NCI-H2196 treated with DMSO at 0.1 percent for 48 hours (cell line): ENCODE measurements at regions not wholly inside any gene's neighbourhood (a gene's known extent, or its start where the extent isn't known, plus 50 kb on each side); places are given as distances from the start of the nearest gene placed in this dataset.

Source experiments
- DNase-seq: peaks from one replicate; lab custom pipeline; 2025; ENCODE audit not compliant: unreplicated experiment; lab: John Stamatoyannopoulos, UW

DNA sequence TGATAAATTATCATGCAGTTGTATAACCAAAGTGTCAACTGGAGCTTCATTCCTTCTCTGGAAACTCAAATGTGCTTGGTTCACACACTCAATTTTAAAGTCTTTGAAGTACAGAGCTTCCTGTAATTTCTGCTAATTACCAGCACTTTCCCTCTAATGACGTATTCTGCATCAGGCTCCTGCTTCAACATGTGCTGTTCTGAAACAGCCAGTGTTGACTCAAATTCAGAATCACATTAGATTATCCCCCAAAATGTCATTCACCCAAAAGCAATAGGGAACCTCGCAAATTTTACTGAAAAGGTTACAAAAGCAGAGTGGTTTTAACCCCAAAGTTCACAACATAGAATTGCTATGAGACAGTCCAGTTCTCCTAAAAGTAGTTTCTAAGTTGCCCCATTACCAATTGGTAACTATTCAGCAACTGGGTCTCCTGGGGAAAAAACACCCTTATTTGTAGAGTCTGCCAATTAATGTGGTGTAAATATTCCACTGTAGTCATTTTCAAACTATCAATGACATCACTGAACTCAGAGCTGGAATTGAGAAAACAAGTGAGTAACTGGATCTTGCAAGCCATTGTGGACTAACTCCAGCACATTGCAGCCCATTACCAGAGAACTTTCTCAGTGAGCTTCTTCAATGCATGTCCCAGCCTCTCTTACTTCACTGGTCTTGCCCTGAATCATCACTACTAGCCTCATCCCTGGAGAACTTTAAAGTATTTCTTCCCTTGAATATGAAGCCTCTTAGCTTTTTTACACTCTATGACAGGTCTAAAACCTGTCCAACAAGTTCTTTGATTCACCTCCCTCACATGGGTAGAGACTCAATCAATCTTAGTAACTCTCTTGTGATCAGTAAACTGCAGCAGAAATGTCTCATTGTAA is 955.4 kb downstream of the EFNB2 start:
- no peak for DNase-seq

GRCh38 chr13:105573136-105573535 is 962.3 kb downstream of the EFNB2 start:
- no peak for DNase-seq

- DNase-seq: no peak
These were observed 963.1 kb downstream of the EFNB2 start for GRCh38 chr13:105572401-105572800.

DNA sequence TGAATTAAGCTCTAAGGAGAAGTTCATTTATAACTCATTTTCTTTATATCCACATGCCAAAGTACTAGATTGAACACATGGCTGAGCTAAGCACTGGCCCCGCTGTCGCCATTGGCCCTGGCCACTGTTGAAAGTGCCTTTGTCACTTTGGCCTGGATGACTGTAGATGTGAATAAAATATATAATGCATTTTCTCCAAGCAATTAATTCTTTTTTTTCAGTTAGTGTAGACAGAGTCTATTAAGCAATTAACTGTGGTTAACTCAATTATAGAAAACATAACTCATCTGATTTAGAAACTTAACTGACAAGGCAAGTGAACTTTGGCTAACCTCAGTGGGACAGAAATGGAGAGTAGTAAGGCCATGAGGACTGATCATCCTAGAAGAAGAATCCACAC is 965.6 kb downstream of the EFNB2 start:
- no peak for DNase-seq

GRCh38 chr13:105567951-105568525 is 967.4 kb downstream of the EFNB2 start:
- DNase-seq: no peak

DNA sequence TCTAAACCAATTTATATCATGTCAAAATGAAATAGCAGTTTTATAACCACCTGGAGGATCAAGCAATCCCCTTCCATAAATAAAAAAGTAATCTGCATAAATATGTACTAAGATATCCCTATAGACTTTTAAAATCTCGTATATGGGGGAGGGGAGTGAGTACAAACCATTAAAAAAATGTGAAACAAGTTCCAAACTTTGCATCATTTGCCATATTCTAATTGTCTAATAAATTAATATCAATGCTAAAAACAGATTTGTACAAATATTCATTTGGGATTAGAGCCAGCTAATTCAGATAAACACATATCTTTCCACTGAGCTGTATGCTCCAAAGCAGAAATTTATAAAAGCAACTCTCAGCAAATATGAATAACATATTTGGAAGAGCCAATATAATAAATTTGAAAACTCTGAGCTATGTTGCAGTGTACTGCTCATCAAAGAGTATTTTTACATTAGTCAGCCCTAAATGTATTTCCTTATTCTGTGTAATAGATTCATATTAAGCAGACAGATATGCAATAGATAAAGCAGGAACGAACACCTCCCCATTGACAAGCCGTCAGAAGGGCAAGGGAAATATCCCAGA is 970.2 kb downstream of the EFNB2 start:
- no peak for DNase-seq

DNA sequence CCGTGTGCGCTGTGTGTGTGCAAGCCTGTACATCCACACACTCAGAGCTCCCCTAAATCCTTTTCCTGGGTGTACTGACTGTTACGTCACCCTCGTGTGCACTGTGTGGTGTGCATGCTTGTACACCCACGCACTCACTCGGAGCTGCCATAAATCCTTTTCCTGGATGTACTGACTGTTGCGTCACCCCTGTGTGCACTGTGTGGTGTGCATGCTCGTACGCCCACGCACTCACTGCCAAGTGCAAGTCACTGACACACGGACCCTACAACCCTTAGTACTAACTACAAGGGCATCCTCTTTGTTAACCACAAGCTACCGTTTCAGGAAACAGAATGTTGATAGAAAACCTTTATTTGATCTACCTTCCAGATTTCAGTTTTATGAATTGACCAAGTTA is 983.4 kb downstream of the EFNB2 start:
- DNase-seq: no peak

DNA sequence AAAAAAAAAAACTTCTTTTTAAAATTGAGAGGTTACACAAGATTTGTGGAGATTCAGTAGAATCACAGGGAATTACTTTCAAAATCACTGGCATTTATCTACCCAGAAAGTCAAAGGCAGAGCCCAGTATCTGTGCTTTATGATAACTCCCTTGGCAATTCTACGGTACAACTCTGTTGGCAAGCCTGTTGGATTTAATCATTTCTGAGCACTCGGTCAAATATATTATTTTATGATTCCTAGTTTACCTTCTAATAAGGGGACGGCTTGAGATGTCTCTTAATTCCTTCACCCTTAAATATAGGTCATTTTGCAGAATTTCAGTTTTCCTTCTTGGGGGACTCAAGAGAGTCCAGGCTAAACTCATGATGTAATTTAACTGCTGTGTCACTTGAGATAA is 987.6 kb downstream of the EFNB2 start:
- DNase-seq: no peak

DNA sequence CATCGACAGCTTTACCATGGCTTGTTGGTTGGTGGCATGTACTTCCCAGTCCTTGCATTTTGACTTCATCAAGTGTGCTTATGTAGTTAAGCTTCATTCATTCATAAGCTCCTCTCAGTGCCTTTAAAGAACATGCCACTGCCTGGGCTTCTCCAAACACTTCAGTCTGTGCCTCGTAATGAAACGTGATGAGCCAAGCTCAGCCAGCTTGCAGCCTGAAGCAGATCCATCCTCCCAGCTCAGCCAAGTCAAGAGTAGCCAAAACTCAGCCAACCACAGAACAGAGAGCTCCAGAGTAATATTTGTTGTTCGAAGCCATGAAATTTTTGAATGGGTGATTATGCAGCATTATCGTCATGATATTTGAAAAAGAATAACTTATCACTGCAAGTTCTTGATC is 989.7 kb downstream of the EFNB2 start:
- DNase-seq: no peak

- DNase-seq: no peak
These were observed 991.7 kb downstream of the EFNB2 start for GRCh38 chr13:105543742-105544141.

DNA sequence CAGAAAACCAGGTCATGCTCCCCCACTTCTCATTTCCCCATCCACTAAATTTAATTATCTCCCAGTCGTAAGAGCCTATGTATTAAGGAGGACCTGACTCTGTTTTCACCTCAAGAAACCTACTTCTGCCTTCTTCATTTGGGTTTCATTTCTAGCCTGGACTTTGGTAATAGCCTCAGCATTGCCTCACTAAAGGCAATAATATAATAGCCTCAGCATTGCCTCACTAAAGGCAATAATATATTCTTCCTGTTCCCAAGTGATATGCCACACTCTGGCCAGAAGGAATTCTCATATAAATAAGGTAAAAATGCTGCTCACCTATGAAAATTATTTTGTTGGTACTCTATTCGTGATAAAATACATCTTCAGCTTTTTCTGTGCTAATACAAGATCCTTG is 993.9 kb downstream of the EFNB2 start:
- DNase-seq: no peak

DNA sequence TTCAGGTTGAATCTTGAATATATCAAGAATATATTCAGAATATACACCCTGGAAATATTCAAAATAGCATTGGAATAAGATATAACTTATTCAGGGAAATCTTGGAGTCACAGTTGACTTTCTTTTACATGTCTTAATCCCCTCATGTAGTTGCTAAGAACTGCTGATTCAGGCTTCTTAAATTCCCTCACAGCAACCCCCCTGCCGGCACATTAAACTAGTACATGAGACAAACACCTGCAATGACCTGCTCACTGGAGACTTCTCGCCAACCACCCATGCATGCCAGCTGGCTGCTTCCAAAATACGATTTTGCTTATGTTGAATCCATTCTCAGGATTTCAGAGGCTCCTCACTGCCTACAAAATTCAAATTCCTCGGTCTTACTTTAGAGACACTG is 997.1 kb downstream of the EFNB2 start:
- DNase-seq: no peak

GRCh38 chr13:105537113-105537512 is 998.3 kb downstream of the EFNB2 start:
- no peak for DNase-seq

GRCh38 chr13:105530468-105530867 is 1005.0 kb downstream of the EFNB2 start:
- DNase-seq: no peak

GRCh38 chr13:105527127-105527526 is 1008.3 kb downstream of the EFNB2 start:
- no peak for DNase-seq

DNA sequence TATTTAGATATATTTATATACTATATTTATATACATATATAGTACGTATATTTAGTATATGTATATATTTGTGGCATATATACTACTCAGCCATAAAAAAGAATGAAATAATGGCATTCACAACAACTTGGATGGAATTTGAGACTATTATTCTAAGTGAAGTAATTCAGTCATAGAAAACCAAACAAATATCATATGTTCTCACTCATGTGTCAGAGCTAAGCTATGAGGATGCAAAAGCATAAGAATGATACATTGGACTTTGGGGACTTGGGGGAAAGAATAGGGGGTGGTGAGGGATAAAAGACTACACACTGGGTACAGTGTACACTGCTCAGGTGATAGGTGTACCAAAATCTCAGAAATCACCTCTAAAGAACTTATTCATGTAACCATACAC is 1015.7 kb downstream of the EFNB2 start:
- no peak for DNase-seq

- no peak for DNase-seq
These were observed 1017.4 kb downstream of the EFNB2 start for GRCh38 chr13:105518086-105518485.

GRCh38 chr13:105514401-105514800 is 1021.1 kb downstream of the EFNB2 start:
- DNase-seq: no peak

DNA sequence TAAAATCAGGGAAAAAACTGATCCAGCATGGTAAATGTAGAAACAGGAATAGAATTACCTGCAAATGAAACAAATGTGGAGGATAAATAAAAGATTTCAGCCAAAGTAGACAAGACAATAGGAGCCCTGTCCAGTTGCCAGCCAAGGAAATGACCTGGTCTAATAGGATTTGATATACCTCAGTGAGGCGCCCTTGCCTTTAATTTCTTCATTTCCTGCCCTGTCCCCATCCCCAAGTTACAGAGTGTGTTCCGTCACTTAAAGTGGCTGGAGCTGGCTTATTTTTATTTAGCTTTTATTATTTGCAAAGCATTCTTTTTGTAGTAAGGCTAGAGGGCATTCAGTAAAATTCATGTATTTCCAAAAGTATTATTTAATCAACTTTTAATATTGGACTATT is 1022.0 kb downstream of the EFNB2 start:
- DNase-seq: no peak

GRCh38 chr13:105509981-105510762 is 1025.3 kb downstream of the EFNB2 start:
- DNase-seq: no peak

GRCh38 chr13:105506463-105506862 is 1029.0 kb downstream of the EFNB2 start:
- DNase-seq: no peak

GRCh38 chr13:105502193-105502592 is 1033.3 kb downstream of the EFNB2 start:
- no peak for DNase-seq
